GM18526 (cell line): ENCODE measurements at regions not wholly inside any gene's neighbourhood (a gene's known extent, or its start where the extent isn't known, plus 50 kb on each side); places are given as distances from the start of the nearest gene placed in this dataset.

ENCODE experiments used
- POLR2A ChIP-seq: IDR thresholded peaks from 3 replicates; pipeline ENCODE4 v1.6.1; 2011; ENCODE audit not compliant: insufficient read length; ENCODE audit errors: extremely low read depth

- no peak for TF ChIP-seq POLR2A
These were observed 255.6 kb downstream of the PREX1 start for GRCh38 chr20:48571949-48572847.

GRCh38 chr20:48569679-48570078, 258.1 kb downstream of the PREX1 start:
- no peak for TF ChIP-seq POLR2A

- no peak for TF ChIP-seq POLR2A
These were observed 259.3 kb downstream of the PREX1 start for GRCh38 chr20:48568520-48568919.

GRCh38 chr20:48567145-48567544, 260.7 kb downstream of the PREX1 start:
- TF ChIP-seq POLR2A = no peak

DNA sequence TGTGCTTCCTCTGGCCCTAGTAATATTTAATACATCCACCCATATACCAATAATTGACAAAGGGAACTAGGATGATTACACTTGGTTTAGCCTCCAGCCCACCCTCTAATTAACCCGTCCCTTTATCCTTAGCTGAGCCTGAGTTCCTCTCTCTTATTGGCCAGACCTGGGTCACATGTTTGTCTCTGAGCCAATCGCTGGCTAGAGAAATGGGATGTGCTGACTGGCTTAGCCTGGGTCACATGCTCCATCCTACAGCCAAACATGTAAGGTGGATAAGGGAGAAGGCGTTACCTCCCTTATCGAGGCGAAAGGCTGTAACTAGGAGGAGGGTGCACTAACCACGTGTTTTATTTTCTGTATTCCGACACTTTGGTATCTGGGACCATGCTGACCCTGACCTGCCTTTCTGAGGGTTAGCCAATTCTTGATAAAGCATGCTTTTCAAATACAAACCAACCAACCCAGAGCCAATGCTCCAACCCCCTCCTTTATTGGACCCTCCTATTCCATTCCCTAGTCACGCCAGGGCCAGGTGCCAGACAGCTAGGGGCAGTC, 262.7 kb downstream of the PREX1 start:
- TF ChIP-seq POLR2A = no peak

- no peak for TF ChIP-seq POLR2A
These were observed 264.5 kb downstream of the PREX1 start for GRCh38 chr20:48563191-48563870.

DNA sequence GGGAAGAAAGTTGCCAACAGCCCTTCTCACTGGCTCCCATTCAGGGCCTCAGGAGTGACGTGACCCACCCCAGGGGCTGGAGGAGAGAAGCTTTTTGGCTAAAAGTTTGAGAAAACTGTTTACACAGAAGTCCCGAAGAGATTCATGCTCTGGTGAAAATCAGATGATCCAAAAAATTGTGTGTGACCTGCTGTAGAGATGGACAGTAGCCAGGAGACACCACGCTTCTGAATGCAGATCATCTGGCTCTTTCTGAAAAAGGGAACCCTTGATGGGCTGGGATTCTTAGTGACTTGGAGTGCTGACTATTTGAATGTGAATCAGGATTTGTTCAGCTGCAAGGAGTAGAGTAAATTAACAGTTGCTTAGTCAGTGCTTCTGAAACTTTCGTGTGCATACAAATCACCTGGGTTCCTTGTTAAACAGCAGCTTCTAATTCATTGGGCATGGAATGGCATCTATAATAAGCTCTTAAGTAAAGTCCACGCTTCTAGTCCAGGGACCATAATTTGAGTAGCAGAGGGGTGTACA, 265.1 kb downstream of the PREX1 start:
- TF ChIP-seq POLR2A = no peak

DNA sequence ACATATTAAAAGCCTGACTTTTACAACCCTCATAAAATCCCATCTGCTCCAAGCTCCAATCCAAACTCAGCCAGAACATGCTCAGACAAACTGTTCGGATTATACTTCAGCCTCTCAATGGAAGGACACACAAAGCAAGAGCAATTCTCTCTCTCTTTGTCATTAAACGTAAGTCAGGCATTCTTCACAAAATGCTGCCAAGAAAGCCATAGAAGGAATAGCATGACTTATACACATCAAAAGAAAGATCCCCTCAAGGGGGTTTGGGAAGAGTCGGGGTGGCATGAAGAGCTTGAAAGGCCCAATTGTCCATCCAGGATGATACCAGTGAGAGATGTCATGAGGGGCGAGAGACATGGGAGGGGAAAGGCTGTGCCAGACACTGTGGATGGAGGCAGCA, 268.9 kb downstream of the PREX1 start:
- TF ChIP-seq POLR2A = no peak

DNA sequence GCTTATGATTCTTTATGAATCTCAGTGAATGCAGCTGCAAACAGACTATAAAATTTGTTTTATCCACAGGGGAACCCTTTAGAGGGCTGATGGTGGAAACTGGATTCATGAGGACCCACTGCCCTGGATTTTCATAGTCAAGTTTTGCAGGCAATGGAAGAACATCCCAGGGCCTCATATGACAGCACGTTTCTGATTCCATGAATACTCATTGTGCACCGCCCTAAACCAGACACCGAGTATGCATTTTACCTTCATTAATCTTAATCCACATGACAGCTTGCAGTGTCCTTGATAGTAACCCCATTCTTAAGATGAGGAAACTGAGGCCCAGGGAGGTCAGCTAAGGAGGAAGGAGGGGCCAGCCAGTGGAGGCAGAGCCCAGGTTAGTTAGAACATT, 270.4 kb downstream of the PREX1 start:
- no peak for TF ChIP-seq POLR2A

- TF ChIP-seq POLR2A = no peak
These were observed 270.8 kb downstream of the PREX1 start for GRCh38 chr20:48556956-48557355.

- TF ChIP-seq POLR2A = no peak
These were observed 275.2 kb downstream of the PREX1 start for GRCh38 chr20:48552550-48552949.

DNA sequence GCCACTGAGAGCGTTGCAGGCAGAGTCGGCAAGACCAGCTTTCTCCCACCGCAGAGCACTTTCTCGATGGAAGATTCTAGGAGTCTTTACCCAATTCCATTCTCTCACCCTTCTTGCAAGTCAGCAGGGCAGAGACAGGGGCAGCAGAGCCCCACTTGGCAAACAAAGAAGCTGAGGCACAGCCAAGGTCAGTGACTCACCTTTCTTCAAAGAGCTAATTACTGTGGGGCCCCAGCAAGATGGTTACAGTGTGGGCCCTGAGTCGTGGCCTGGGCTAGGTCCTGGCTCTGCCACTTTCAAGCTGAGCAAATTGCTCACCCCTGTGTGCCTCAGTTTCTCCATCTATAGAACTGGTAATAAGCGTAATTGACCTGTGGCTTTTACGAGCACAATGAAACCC, 277.0 kb downstream of the PREX1 start:
- TF ChIP-seq POLR2A = no peak

DNA sequence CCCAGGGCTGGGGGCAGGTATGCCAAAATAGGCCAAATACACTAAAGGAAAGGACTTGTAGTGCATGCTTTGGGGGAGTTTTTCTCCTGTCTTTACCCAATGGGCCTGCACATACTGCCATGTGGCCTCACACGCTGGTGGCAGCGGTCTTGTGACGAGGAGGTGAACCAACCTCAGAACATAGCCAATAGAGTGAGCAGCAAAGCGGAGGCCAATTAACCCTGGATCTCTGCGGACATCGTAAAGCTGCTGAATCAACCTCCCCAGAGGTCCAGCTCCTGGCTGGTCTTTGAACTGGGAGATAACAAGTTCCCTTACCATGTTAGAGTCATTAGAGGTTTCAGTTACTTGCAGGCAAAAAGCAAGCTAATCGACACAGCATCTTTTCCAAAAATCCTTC, 280.1 kb downstream of the PREX1 start:
- no peak for TF ChIP-seq POLR2A

- no peak for TF ChIP-seq POLR2A
These were observed 283.1 kb downstream of the PREX1 start for GRCh38 chr20:48544402-48545339.

- TF ChIP-seq POLR2A = no peak
These were observed 286.2 kb downstream of the PREX1 start for GRCh38 chr20:48541581-48542071.
